HG03139 (cell line): ENCODE measurements at regions not wholly inside any gene's neighbourhood (a gene's known extent, or its start where the extent isn't known, plus 50 kb on each side); places are given as distances from the start of the nearest gene placed in this dataset.
"Not testable (repeated sequence)": the region's sequence is repeated elsewhere in the genome, so short reads cannot be mapped to it uniquely, and the experiment has no call there.

Experiments used
- ATAC-seq: cut with Tn5 transposase; IDR thresholded peaks from one replicate; pipeline ENCODE4 v1.9.1; 2021; ENCODE audit not compliant: unreplicated experiment

DNA sequence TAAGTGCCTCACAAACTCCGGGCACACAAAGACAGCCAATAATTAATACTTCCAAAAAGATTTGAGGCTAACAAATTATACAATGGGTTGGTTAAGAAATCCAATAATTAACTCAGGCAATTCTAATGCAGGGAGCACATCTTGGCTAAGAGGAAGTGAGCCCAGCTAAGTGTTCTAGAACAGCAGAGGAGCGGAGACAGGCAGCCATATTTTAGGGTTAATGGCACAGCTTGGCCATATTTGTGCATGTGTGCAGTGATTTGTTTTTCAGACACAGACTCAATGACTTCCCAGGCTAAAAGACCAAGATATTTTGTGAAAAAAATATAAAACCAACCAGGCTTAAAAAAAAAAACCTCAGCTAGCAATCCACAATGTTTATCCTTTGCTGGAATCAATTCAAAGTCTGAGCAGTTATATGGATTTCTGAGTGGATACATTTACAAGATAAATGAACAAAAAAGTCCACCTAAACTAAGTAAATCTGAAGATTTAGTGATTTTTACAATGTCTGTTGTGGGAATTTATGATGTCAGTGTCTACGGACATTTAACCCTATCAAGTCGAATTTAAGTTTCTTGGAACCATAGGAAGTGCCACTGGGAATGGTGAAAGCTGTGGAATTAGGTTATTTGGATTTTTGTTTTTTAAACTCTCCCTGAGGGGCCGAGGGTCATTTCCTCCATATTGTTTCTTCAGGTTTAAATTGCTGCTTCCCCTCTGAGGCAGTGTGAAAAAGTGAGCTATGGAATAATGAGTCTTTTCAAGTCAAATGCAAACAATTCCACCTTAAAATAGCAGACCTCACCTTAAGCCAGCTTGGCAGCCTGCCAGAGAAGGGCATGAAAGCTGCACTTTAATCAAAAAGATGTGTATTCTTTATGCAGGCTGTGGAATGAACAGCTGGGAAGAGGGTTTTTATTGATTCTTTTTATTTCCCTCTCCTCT is 413.7 kb upstream of the TBL1XR1 start:
- ATAC-seq: no peak

DNA sequence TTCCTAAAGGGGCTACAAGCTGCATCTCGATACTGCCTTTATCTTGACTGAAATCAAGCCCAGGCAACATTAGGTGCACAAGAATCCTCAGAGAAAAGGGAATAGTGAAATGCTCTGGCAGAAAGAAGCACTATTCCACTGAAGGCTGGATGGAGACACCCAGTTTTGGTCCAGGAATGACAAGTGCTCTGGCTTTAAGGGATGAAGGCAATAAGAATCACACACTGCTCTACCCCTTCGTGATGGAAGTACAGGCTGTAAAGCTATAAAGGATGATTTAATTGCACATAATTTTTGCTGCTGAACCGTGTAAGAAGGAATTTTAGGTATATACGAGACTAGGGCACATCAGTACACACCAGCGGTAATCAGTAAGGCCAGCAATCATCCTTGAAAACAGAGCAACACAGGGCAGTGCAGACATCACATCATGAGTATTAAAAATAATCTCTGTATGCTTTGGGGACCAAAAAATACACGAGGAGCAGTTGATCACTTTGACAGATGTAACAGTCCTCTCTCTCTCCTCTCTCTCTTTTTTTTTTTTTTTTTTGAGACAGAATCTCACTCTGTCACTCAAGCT is 414.6 kb upstream of the TBL1XR1 start:
- no peak for ATAC-seq

DNA sequence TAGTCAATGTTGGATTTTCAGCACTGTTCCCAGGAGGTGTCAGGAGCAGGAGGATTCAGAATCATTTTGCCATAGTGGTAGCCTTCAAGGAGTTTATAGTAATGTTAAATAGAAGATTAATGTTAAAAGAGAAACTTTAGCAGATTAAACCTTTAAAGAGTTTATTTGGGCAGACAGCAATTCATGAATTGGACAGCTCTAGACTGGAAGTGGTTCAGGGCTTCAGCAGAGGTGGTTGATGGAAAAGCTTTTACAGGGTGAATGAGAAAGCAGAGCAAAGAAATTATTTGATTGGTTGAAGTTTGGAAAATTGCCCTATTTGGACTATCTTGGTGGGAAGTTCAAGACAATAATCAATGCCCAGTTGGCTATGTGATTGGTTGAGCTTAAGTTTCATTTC is 416.6 kb upstream of the TBL1XR1 start:
- no peak for ATAC-seq

DNA sequence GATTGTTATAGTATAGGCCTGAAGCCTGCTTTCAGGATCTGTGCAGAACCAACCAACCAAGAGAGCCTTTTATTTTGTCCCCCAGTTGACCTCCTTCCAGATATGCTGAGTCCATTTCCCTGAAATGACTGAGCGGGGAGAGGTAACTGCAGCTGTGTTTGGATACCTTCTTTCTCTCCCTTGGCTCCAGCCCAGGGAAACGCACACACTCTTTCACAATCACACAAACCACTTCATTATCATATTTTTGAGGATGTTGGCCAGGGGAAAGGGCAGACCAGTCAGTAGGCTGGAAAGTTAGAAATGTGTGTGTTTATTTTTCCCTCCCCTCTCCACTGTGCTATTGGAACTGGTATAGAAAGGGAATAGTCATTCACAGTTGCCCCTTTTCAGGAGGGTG is 417.7 kb upstream of the TBL1XR1 start:
- no peak for ATAC-seq

DNA sequence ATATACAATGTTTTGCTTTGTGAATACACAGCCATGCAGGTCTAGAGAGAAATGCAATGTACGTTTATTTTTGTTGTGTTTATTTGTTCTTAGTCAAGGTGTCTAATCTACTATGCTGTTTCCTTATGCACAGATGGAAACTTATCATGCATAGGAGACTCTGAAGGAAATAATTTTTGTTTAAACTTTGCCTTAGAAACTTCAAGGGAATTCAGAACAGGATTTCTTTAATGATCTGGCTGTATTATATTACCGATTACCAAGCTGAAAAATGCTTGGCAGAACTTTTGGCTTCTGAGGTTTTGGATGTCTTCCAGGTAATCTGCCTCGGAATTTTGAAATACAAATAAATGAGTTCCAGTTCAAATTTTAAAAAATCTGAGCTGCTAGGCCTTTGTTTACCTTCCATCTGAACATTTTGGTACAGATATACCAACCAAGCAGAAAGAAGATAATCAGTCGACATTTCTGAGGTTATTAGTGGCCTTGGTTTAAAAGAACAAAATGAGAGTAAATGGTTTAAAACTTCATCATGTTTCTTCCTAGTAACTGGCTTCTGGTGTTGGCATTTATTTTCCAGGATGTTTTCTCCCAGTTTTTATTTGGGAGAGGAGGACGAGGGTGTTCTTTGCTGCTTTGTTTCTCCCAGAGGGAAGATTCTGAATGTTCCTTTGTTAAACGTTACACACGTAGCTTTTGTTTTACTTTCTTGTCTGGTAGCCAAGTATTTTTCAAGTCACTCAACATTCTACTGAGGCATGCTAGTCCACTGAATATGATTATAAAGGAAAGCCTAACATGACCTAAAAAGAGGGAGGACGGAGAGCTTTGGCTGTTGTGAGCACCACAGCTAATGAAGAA is 421.8 kb upstream of the TBL1XR1 start:
- no peak for ATAC-seq

DNA sequence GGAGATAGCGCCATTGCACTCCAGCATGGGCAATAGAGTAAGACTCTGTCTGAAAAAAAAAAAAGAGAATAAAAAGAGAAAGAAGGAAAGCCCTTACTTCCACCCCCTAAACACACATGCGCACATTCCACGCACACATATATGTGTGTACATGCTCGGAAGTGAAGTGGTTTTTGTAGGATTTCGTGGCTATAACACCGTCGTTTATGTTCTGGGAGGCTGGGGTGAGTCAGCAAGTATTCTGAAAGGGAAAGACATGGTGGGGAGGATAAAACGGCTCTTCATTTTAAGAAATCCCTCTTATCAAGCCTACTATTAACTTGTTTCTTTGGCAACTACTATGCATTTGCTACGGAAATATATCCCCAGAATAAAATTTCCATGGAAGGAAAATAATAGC is 422.8 kb upstream of the TBL1XR1 start:
- ATAC-seq: no peak

DNA sequence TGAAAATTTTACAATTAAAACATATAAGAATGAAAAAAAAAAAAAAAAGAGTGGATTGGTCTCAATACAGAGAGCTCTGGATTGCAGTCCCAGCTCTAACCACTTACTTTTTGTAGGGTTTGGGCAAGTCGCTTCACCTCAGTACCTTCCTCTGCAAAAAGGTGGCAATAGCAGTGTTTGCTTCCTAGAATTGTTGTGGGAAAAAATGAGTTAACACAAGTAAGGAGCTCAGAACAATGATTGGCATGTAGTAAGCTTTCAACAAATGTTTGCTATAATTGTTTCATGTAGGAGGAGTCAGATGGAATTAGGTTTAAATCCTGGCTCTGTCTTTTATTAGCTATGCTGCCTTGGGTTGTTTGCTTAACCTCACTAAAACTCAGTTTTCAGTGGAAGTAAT is 425.2 kb upstream of the TBL1XR1 start:
- ATAC-seq: no peak

DNA sequence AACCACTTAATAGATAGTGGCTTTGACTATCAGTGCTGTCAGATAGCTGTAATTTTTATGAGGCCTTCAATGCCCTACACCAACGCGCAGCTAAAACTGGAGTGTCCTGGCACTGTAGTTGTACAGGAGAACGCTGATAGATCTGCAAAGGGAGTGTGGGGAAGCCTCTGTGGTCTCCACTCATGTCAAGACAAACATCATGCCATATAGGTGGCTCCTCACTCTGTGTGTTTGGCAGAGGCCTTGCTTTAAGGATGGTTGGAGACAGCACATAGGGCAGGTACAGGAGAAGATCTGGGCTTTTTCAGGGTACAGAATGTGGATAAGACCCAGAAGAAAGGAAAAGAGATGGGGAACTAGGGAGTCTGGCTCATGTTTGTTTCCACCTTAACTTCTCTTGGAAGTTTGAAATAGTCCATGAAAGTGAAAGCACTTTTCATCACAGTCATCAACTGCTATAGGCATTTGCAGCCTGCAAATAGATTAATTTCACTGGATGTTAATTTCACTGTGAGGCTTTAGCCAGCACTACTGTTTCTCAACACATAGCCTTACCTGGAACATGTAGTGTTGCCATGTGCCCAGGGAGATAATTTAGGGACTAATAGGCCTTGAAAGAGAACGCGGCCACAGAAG is 425.8 kb upstream of the TBL1XR1 start:
- ATAC-seq: no peak

DNA sequence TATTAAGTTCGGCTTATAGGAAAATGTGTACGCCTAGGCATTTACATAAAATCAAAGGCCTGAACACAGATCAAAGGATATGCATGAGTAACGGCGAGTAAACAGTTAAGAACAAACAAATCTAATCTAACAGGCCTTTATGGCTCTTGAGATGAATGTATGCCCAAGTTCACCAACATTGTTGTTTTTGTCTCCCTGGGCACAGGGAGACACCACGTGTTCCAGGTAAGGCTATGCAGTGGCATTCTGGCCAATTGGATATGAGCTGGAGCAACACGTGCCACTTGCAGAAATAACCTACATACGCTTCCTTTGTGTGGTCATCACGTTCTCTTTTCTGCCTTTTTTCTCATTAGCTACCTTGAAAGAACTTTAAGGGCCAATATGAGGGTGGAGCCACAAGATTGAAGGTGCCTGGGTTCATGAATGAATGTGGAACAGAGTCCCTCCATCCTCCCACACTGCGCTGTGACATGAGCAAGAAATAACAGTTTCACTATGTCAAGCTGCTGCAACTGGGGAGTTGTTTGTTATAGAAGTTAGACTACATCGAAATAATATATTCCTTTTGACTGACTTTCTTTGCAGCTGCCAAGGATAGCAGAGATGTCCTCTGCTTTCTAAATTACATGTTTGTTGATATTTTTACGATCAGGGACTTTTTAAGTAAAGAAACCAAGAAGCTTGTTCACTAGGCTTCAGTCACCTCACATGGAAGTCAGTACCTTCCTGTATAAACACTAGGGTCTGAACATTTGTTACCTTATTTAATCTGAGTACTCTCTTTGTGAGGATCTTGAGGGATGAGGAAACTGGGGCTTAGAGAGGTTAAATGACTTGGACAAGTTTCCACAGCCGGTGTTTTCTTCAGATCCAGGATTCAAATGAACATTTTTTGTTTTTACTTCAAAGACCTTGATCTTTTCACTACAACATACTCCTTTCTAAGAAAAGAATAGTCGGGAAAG is 427.5 kb upstream of the TBL1XR1 start:
- ATAC-seq: no peak

DNA sequence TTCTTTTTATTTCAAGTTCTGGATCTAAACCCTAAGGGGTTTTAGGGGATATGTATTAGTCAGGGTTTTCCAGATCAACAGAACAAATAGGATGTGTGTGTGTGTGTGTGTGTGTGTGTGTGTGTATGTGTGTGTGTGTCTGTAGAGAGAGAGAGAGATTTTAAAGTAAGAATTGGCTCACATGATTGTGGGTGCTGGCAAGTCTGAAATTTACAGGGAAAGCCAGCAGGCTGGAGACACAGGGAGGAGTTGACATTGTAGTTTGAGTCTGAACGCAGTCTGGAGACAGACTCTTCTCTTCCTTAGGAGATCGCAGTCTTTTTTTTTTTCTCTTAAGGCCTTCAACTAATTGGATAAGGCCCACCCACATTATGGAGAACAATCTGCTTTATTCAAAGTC is 428.8 kb upstream of the TBL1XR1 start:
- no peak for ATAC-seq

DNA sequence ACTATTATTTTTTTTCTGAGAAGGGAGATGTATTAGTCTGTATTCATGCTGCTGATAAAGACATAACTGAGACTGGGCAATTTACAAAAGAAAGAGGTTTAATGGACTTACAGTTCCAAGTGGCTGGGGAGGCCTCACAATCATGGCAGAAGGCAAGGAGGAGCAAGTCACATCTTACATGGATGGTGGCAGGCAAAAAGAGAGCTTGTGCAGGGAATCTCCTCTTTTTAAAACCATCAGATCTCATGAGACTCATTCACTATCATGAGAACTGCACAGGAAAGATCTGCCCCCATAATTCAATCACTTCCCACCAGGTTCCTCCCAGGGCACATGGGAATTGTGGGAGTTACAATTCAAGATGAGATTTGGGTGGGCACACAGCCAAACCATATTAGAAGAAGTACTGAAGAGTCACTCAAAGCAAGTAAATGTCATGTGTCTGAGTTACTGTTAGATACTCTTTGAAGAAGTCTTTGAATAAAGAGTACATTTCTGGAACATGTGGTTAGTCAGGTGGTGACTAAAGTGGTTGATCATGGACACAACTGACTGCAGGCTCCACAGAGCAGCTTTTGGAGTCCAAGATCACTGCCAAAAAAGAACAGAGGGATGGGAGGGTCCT is 430.9 kb upstream of the TBL1XR1 start:
- not testable (repeated sequence) for ATAC-seq

DNA sequence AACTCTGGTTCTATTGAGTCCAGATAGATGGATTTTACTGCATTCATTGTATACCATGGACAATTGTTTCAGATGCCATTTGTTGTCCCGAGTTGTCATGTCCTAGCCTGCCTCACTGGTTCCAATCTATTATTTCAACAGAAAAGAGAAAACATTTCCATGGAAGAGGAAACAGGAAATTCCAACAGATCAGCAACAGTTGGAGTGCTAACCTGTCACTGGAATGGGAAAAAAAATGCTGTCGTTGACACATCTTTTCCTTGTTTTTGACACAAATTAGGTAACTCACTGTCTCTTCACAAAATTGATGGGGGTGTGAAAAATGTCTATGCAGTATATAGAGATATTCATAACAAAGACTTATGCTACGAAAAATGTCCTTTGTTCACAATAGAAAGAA is 432.0 kb upstream of the TBL1XR1 start:
- no peak for ATAC-seq

DNA sequence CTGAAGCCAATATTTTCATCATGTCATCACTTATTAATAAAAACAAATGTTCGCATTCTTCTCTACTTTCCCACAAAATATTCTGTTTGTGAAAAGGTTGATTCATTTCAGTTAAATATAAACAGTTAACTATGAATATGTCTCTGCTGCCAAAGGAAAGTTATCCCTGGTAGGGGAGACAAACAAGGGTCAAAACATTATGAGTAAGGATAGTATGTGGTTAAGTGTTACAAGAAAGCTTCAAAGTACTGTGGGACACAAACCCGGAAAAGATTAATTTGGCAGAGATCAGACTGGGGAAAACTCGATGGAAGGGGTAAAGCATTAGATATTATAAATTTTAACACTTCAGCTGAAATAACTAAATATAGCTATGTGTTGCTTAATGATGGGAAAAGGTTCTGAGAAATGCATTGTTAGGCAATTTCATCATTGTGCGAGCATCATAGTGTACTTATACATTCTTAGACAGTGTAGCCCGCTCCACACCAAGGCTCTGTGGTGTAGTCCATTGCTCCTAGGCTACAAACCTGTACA is 436.5 kb upstream of the TBL1XR1 start:
- no peak for ATAC-seq

DNA sequence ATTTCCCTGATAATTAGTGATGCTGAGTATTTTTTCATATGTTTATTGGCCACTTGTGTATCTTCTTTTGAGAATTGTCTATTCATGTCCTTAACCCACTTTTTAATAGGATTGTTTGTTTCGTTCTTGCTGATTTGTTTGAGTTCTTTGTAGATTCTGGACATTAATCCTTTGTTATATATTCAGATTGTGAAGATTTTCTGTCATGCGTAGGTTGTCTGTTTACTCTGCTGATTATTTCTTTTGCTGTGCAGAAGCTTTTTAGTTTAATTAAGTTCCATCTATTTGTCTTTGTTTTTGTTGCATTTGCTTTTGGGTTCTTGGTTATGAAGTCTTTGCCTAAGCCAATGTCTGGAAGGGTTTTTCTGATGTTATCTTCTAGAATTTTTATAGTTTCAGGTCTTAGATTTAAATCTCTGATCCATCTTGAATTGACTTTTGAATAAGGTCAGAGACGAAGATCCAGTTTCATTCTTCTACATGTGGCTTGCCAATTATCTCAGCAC is 438.4 kb upstream of the TBL1XR1 start:
- ATAC-seq: not testable (repeated sequence)

DNA sequence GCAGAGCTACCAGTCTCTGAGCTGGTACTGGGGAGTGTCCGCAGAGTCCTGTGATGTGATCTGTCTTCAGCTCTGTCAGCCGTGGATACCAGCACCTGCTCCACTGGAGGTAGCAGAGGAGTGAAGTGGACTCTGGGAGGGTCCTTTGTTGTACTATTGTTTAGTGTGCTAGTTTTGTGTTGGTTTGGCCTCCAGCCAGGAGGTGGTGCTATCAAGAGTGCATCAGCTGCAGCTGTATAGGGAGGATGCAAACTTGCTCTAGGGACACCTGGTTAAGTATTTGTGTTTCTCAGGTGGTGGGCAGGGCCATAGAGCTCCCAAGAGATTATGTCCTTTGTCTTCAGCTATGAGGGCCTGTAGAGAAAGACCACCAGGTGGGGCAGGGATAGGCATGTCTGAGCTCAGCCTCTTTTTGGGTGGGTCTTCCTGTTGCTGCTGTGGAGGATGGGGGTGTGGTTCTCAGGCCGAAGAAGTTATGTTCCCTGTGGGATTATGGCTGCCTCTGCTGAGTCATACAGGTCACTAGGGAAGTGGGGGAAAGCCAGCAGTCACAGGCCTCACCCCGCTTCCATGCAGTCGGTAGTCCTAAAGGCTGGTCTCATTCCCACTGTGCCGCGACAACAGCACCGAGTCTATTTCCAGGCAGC is 443.2 kb upstream of the TBL1XR1 start:
- no peak for ATAC-seq

DNA sequence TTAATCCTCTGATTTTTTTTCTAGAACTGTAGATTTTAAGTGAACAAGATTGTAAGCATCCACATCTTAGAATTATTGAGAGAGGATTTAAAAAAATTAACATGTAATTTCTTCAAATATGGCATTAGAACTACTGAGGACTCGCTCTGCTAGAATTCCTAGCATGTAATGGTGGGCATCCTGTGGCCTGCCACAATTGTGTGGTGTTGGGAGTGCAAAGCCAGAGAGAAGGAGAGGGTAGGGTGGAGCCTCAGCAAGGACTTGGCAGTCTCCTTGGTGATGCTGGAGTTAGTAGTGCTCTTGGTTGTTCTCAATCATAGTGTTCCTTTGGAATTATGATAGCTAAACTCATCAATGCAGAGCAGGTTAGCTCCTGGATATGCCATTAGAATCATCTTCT is 443.9 kb upstream of the TBL1XR1 start:
- ATAC-seq: no peak

DNA sequence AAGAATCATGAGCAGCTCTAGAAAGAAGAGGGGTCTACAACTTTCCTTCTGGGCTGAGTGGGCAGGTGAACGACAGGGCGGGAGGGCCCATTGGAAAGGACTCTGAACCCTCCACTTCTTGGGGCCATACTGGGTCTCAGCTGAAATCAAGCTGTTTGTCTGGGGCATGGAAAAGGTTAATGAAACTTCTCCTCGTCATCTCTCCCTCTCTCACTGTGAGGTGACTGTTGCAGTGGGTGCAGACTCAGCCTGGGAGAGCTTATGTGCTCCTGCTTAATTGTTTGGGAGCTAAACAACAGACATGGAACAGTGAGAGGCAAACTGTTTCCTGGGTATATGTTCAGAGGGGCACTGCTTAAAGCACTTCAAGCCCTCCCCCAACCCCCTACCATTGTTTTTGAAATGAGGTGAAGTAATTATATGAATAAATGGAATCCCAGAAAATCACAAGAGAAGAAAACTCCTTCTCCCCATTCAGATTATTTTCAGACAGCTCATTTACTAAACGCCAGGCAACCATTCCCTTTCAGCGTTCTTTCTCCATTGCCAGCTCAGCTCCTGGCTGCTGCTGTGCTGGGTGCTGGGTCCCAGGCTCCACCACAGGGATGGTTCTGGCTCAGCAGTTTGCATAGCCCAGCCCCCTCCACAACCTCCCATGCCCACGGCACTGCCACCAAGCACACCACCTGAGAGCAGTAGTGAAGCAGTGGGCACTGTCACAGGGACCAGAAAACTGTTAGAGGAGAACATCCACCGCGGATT is 444.9 kb upstream of the TBL1XR1 start:
- no peak for ATAC-seq

DNA sequence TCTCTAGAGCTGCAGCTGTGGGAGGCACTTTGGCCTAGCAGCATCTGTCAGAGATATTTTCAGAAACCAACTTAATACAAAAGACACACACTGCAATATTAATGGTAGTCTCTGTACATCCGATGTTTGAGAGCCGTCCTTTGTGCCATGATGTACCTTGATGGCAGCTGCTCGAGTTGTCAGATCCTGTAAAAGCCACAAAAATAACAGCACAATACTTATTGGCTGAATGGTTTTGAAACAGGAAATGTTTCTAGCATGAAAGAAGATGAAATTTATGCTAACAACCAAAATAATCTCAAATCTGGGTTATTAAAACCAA is 445.5 kb upstream of the TBL1XR1 start:
- no peak for ATAC-seq
